ENCODE measurements at regions not wholly inside any gene's neighbourhood (a gene's known extent, or its start where the extent isn't known, plus 50 kb on each side); places are given as distances from the start of the nearest gene placed in this dataset.

- H3K27ac ChIP-seq (ENCODE audit: low read depth, low read length), result no peak overlapping the region
- BruUV-seq (replicated peaks), result no TSS peak
- POLR2A ChIA-PET, result no interaction called here
Observed at GRCh38 chr18:10401930-10402329, 52.5 kb upstream of the APCDD1 start.

GRCh38 chr18:10402871-10403559, 51.4 kb upstream of the APCDD1 start:
- Histone ChIP-seq H3K4me2 (ENCODE audit: low read length) (no peak overlapping the region), H3K36me3 (ENCODE audit: control insufficient read depth in 1 of 2, insufficient read depth in 2 of 2, low read length in 2 of 2) (no peaks in the 10 kb centered on the region), H3K27me3 (ENCODE audit: insufficient read depth, low read length) (peaks cover 54% of the 10 kb centered on the region), H3K4me1 (ENCODE audit: control insufficient read depth in 1 of 2, insufficient read depth in 2 of 2, low read length in 2 of 2) (no peaks in the 10 kb centered on the region), H3K9me3 (ENCODE audit: control insufficient read depth in 1 of 2, insufficient read depth in 1 of 2, low read depth in 1 of 2, low read length in 2 of 2) (no peaks in the 10 kb centered on the region), H4K20me1 (ENCODE audit: insufficient read depth) (no peaks in the 10 kb centered on the region), H3K9ac (ENCODE audit: low read length) (no peak overlapping the region), H3K79me2 (ENCODE audit: insufficient read depth, low read length) (no peaks in the 10 kb centered on the region), H3K27ac (ENCODE audit: low read depth, low read length) (no peak overlapping the region), H2AFZ (ENCODE audit: low read depth, low read length, poor library complexity, severe bottlenecking) (no peak overlapping the region), H3K9me2 (ENCODE audit: insufficient read depth) (no peaks in the 10 kb centered on the region), H3K4me3 (replicated peaks in 1 of 2; ENCODE audit: low read depth in 1 of 2, low read length in 2 of 2) (no peak overlapping the region)
- BruUV-seq (replicated peaks), result no TSS peak
- RAD21 ChIA-PET (ENCODE audit: low non-redundant PET in 1 of 2, low total read pairs in 2 of 2, uncharacterized antibody in 2 of 2, unreplicated experiment in 2 of 2), result no interaction called here
- no peak for ATAC-seq
- POLR2A ChIA-PET, result no interaction called here
- CTCF ChIA-PET, result no interaction called here
- no peak for DNase-seq (ENCODE audit: low read depth, low spot score)
- intact Hi-C loops (cut with micrococcal nuclease), result no loop called here
- no peak for TF ChIP-seq ZNF274 (IDR thresholded peaks at IDR 0.05; ENCODE audit: low read depth, low read length)
- TF ChIP-seq ATF3 (IDR thresholded peaks at IDR 0.05), result no peak
- no peak for TF ChIP-seq FOSL1 (IDR thresholded peaks at IDR 0.05; ENCODE audit: low read depth)
- TF ChIP-seq EGR1 (IDR thresholded peaks at IDR 0.05; ENCODE audit: low read depth), result no peak
- TF ChIP-seq ZBTB33 (IDR thresholded peaks at IDR 0.05; ENCODE audit: extremely low read depth, insufficient replicate concordance, low read length), result no peak
- TF ChIP-seq ELF1 (IDR thresholded peaks at IDR 0.05; ENCODE audit: borderline replicate concordance, low read depth), result no peak
- TF ChIP-seq CEBPB (IDR thresholded peaks at IDR 0.05; ENCODE audit: low read depth), result no peak
- no peak for TF ChIP-seq REST (IDR thresholded peaks at IDR 0.05; ENCODE audit: low read depth)
- no peak for TF ChIP-seq JUND (IDR thresholded peaks at IDR 0.05)
- TF ChIP-seq SRF (IDR thresholded peaks at IDR 0.05; ENCODE audit: low read depth), result no peak
- TF ChIP-seq POLR2AphosphoS5 (IDR thresholded peaks at IDR 0.05; ENCODE audit: low read depth, low read length), result no peak
- TF ChIP-seq SP1 (IDR thresholded peaks at IDR 0.05; ENCODE audit: low read depth), result no peak
- TF ChIP-seq TCF7L2 (IDR thresholded peaks at IDR 0.05; ENCODE audit: borderline replicate concordance, extremely low read depth, insufficient read depth, insufficient read length), result no peak
- TF ChIP-seq RAD21 (IDR thresholded peaks at IDR 0.05; ENCODE audit: low read depth), result no peak

More at GRCh38 chr18:10401930-10402329, 52.5 kb upstream of the APCDD1 start:
- no peak overlapping the region for H3K4me2 ChIP-seq (ENCODE audit: low read length)
- H3K9ac ChIP-seq (ENCODE audit: low read length), result no peak overlapping the region
- TF ChIP-seq FOSL1 (IDR thresholded peaks at IDR 0.05; ENCODE audit: low read depth), result no peak
- TF ChIP-seq YY1 (IDR thresholded peaks at IDR 0.05; ENCODE audit: extremely low read depth, insufficient replicate concordance, low read depth, low read length), result no peak
- no peak for TF ChIP-seq RAD21 (IDR thresholded peaks at IDR 0.05; ENCODE audit: low read depth)
- TF ChIP-seq ZNF274 (IDR thresholded peaks at IDR 0.05; ENCODE audit: low read depth, low read length), result no peak
- no peak for TF ChIP-seq SP1 (IDR thresholded peaks at IDR 0.05; ENCODE audit: low read depth)
- H3K79me2 ChIP-seq (ENCODE audit: insufficient read depth, low read length), result no peaks in the 10 kb centered on the region
- intact Hi-C loops (cut with micrococcal nuclease), result no loop called here
- CTCF ChIA-PET, result no interaction called here
- RAD21 ChIA-PET (ENCODE audit: low non-redundant PET in 1 of 2, low total read pairs in 2 of 2, uncharacterized antibody in 2 of 2, unreplicated experiment in 2 of 2), result no interaction called here
- no peak for DNase-seq (ENCODE audit: low read depth, low spot score)
- peaks cover 43% of the 10 kb centered on the region for H3K27me3 ChIP-seq (ENCODE audit: insufficient read depth, low read length)
- no peaks in the 10 kb centered on the region for H3K9me3 ChIP-seq (ENCODE audit: control insufficient read depth in 1 of 2, insufficient read depth in 1 of 2, low read depth in 1 of 2, low read length in 2 of 2)
- H2AFZ ChIP-seq (ENCODE audit: low read depth, low read length, poor library complexity, severe bottlenecking), result no peak overlapping the region
- no peaks in the 10 kb centered on the region for H3K9me2 ChIP-seq (ENCODE audit: insufficient read depth)
- no peaks in the 10 kb centered on the region for H3K36me3 ChIP-seq (ENCODE audit: control insufficient read depth in 1 of 2, insufficient read depth in 2 of 2, low read length in 2 of 2)
- H3K4me3 ChIP-seq (replicated peaks in 1 of 2; ENCODE audit: low read depth in 1 of 2, low read length in 2 of 2), result no peak overlapping the region
- no peaks in the 10 kb centered on the region for H3K4me1 ChIP-seq (ENCODE audit: control insufficient read depth in 1 of 2, insufficient read depth in 2 of 2, low read length in 2 of 2)
- no peaks in the 10 kb centered on the region for H4K20me1 ChIP-seq (ENCODE audit: insufficient read depth)
- no peak for ATAC-seq

Data from HCT116 (cell line).